ENCODE measurements at regions not wholly inside any gene's neighbourhood (a gene's known extent, or its start where the extent isn't known, plus 50 kb on each side); places are given as distances from the start of the nearest gene placed in this dataset.

DNA sequence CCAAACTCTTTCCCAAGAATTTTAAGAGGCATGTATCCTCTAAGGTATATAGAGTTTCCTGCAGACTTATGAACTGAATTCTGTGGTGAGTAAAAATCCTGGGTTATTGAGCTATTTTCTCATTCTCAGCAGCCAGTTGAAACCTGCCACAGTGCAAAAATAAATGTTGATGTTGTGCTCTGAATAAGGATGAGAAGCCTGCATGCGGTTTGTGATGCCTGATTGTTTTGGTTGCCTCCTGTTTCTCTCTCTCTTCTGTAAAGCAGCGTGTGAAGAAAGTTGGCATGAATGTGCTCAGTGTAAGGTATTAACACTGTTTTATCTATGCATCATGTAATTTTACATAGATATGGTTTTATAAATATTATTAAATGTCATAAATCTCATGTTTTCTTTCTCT is 452.6 kb downstream of the CDH2 start:
- Histone ChIP-seq H3K79me1 (ENCODE audit: insufficient read depth, low read depth, low read length, poor library complexity, severe bottlenecking) (no peaks in the 10 kb centered on the region), H2BK12ac (ENCODE audit: insufficient read length, low read depth, low read length) (no peak overlapping the region), H3K79me2 (ENCODE audit: insufficient read depth, low read length) (no peaks in the 10 kb centered on the region), H4K5ac (ENCODE audit: insufficient read length, low read depth, low read length) (no peak overlapping the region), H3K27ac (ENCODE audit: insufficient read length, low read depth, low read length) (no peak overlapping the region), H3K4ac (ENCODE audit: low read depth, low read length) (no peak overlapping the region), H2AFZ (ENCODE audit: low read length) (peak overlapping the region; percentile 75), H3K4me2 (ENCODE audit: insufficient read depth, insufficient read length, low read length) (no peak overlapping the region), H3K23ac (ENCODE audit: insufficient read length, low read depth, low read length) (no peak overlapping the region), H3K18ac (ENCODE audit: insufficient read length, low read depth, low read length) (no peak overlapping the region), H2BK5ac (ENCODE audit: insufficient read length, low read length) (no peak overlapping the region), H2BK15ac (ENCODE audit: low read depth, low read length) (no peak overlapping the region), H4K20me1 (ENCODE audit: control insufficient read depth, insufficient read depth, insufficient read length) (no peaks in the 10 kb centered on the region), H3K56ac (ENCODE audit: insufficient read length, low read depth, low read length) (no peak overlapping the region), H3T11ph (ENCODE audit: low read length) (no peak overlapping the region), H3K14ac (ENCODE audit: insufficient read depth, low read length) (no peak overlapping the region), H4K8ac (replicated peaks; ENCODE audit: insufficient read length, low read depth, low read length) (no peak overlapping the region), H2AK5ac (ENCODE audit: insufficient read length, low read length) (no peak overlapping the region), H4K91ac (ENCODE audit: insufficient read length, low read depth, low read length) (no peak overlapping the region), H3K4me1 (ENCODE audit: insufficient read depth, low read length) (peaks cover 4% of the 10 kb centered on the region; the same call in 1 of the 2 replicates), H3K27me3 (ENCODE audit: insufficient read depth, low read length) (no peaks in the 10 kb centered on the region), H3K9me3 (ENCODE audit: control insufficient read depth, low read depth, low read length) (no peaks in the 10 kb centered on the region), H2BK20ac (ENCODE audit: low read depth, low read length, poor library complexity, severe bottlenecking) (no peak overlapping the region), H2BK120ac (ENCODE audit: low read depth, low read length, poor library complexity, severe bottlenecking) (no peak overlapping the region), H3K23me2 (ENCODE audit: insufficient read length, low read depth, low read length, poor library complexity, severe bottlenecking) (no peaks in the 10 kb centered on the region), H3K9ac (ENCODE audit: extremely low read depth, insufficient read length, low read length) (no peak overlapping the region)
- no peak for DNase-seq
- no CpG with 5 or more reads among the region's 2 CpGs for WGBS (ENCODE audit: extremely low coverage, insufficient read length, low lambda C conversion rate)
- H3K27me3 Mint-ChIP-seq (ENCODE audit: low read depth), result no peaks in the 10 kb centered on the region
- H3K4me3 Mint-ChIP-seq, result no peak overlapping the region
- peaks cover 0 to 17% (median 0%) of the 10 kb centered on the region in 3 experiments; a peak in 6 of 7 replicates for H3K36me3 Mint-ChIP-seq (ENCODE audit: insufficient read depth in 1 of 3, low read depth in 3 of 3)
- TF ChIP-seq, protein P1, sequence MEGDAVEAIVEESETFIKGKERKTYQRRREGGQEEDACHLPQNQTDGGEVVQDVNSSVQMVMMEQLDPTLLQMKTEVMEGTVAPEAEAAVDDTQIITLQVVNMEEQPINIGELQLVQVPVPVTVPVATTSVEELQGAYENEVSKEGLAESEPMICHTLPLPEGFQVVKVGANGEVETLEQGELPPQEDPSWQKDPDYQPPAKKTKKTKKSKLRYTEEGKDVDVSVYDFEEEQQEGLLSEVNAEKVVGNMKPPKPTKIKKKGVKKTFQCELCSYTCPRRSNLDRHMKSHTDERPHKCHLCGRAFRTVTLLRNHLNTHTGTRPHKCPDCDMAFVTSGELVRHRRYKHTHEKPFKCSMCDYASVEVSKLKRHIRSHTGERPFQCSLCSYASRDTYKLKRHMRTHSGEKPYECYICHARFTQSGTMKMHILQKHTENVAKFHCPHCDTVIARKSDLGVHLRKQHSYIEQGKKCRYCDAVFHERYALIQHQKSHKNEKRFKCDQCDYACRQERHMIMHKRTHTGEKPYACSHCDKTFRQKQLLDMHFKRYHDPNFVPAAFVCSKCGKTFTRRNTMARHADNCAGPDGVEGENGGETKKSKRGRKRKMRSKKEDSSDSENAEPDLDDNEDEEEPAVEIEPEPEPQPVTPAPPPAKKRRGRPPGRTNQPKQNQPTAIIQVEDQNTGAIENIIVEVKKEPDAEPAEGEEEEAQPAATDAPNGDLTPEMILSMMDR (conservative IDR thresholded peaks at IDR 0.05), result no peak
- peaks cover 8 to 16% of the 10 kb centered on the region in 2 experiments for H3K9me3 Mint-ChIP-seq
- no peak overlapping the region for H3K27ac Mint-ChIP-seq
- H3K4me1 Mint-ChIP-seq, result peaks cover 20 to 24% of the 10 kb centered on the region in 2 experiments
